GM18868 (cell line): ENCODE measurements at regions not wholly inside any gene's neighbourhood (a gene's known extent, or its start where the extent isn't known, plus 50 kb on each side); places are given as distances from the start of the nearest gene placed in this dataset.
"Not testable (repeated sequence)": the region's sequence is repeated elsewhere in the genome, so short reads cannot be mapped to it uniquely, and the experiment has no call there.

ENCODE experiments used
- ATAC-seq: cut with Tn5 transposase; IDR thresholded peaks from one replicate; pipeline ENCODE4 v1.9.1; 2021; ENCODE audit warnings: mild to moderate bottlenecking, moderate library complexity; ENCODE audit not compliant: unreplicated experiment

DNA sequence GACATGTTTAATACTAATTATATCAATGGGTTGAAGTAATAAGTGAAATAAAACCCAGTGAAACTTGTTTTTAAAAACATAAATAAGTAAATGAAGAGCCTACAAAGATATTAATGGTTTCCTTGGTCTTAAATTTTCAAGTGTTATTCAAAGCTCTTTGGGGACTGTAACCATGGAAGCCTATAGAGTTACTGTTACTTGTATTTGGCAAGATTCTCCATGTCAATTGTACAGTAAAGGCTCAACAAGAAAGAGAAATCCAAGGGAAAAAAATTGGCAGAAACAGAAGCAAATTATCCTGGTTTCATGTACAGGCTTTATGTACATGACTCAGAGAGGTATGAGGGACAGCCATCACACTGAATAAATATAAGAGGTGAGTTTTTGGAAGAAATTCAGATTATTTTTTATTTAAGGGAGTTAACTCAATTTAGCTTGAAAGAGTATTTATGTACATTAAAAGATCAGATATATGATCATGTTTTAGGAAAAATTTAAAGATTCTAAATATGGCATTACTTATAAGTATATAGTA is 151.1 kb upstream of the HMGA2 start:
- no peak for ATAC-seq

DNA sequence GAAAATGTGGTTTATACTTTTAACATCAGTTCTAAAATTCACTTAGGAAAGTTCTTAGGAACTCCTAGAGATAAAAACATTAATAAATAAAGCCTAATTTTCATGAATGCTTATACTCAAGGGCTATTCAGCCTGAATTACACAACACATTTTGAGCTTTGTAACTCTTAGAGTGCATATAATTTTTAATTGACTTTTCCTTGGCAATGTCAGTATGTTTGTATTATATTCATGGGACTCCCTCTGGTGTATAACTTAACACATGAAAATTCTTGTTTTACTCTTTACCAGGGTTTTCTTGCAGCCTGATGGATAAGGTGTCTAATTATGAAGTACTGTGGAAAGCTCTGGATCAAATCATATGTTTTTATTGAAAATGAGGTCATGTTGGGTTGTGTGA is 150.6 kb upstream of the HMGA2 start:
- no peak for ATAC-seq

DNA sequence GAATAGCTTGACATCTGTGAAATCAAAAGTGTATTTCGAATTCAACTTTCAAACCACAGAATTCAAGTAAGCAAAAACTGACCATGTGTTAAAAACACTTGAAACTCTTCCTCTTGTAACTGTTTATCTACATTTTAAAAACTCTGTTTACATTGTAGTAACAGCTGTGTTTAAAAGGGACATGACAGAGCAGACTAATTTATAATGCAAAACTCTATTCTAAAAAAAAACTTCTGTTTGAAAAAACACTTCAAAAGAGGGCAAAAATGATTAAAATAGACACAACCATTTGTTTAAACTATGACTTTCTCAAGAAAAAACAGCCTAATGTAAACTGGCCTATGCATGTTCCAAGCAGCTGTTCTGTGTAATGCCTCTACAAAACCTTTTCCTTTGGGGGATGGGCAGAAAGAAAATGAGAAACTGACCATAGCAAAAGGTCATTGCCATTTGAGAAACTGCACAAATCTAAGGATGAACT is 149.1 kb upstream of the HMGA2 start:
- no peak for ATAC-seq

DNA sequence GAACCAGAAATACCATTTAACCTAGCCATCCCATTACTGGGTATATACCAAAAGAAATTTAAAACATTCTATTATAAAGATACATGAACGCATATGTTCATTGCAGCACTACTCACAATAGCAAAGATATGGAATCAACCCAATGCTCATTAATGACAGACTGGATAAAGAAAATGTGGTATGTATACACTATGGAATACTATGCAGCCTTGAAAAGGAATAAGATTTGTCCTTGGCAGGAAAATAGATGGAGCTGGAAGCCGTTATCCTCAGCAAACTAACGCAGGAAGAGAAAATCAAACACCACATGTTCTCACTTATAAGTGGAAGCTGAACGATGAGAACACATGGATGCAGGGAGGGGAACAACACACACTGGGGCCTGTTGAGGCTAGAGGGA is 146.1 kb upstream of the HMGA2 start:
- ATAC-seq = not testable (repeated sequence)

DNA sequence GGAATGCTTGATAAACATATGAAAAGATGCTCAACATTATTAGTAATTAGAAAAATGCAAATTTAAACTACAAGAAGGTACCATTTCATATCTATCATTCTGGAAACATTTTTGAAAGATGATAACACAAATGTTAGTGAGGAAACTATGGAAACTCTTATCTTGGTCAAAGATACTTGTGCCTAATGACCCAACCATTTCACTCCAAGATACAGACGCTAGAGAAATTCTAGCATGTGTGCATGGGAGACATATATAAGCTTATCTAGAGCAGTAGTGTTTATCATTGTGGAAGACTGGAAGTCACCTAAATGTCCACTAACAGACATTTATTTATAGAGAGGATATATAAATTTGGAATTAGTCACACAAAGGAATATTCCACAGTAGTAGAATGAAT is 143.1 kb upstream of the HMGA2 start:
- ATAC-seq = no peak

DNA sequence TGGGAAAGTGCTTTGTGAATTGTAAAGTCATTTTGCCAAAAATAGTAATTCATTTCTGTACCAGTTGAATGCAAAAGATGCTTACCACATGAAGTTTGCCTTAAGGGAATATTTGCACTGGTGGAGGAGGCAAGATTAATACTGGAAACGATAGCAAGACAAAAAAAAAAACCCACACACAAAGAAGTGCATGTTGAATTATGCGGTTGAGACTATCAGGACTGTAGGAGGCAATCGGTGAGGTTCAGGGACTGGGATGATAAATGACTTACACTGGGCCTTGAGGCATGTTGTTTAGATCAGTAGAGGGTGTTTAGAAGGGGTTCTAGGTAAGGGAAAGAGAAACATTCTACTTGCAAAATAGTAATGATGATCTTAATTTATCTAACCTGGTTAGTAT is 142.2 kb upstream of the HMGA2 start:
- no peak for ATAC-seq

DNA sequence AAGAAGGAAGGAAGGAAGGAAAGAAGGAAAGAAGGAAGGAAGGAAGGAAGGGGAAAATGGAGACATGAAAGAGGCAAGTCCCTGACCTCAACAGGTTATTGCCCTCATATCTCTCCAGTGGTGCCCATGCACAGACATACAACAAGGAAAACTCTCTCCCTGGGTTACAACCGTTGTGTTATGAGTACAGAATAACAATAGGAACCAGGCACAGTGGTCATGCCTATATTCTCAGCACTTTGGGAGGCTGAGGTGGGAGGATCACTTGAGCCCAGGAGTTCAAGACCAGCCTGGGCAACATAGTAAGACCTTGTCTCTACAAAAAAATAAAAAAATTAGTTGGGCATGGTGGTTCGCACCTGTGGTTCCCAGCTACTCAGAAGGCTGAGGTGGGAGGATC is 139.4 kb upstream of the HMGA2 start:
- no peak for ATAC-seq

DNA sequence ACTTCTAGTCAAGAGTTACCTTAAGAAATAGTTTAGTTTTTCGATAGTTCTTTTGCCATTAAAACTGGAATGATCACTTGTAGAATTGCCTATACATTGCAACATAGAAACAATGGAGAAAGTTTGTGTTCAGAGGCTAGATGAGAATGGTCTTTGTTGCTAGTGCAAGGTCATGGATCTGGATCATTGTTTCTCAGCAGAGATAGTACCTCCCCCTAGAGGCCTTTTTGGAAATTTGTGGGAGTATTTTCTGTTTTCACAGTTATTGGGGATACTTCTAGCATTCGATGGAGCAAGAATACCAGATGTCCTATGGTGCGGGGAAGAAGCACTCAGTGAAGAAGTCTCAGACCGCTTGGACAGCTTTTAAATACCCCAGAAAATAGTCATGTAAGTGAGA is 138.8 kb upstream of the HMGA2 start:
- no peak for ATAC-seq

DNA sequence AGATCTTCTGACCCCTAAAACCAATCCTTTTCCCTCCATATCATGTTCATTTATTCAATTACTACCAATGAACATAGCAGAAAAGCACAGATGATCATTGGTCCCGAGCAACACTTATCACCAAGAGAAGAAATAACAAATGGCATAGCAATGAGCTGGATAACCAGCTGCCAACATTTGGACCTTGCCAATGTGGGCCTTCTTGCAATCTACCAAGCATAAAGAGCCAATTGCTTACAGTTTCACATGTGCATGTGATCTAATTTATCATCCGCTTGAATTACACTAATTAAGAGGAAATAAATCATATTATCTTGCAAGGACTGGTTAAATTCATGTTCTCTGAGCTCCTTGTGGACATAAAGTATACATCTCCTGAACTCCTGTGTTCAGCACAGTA is 134.8 kb upstream of the HMGA2 start:
- ATAC-seq = no peak

DNA sequence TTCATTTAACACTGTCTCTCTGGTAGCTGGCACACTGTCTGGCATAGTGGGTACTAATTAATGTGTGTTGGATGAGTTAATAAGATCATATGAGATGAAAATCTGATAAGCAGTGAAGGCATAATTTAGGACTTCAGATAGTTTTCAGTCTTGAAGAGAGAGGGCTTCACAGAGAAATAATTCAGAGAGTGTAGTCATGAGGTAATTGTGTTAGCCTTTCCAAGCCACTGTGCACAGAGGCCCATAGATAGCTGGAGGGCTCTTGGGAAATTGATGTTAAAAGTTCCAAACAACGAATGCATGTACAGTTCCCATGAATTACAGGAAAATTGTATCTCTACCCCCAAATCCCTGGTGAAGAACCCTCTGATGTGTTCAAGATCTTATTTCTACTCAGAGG is 133.8 kb upstream of the HMGA2 start:
- no peak for ATAC-seq

DNA sequence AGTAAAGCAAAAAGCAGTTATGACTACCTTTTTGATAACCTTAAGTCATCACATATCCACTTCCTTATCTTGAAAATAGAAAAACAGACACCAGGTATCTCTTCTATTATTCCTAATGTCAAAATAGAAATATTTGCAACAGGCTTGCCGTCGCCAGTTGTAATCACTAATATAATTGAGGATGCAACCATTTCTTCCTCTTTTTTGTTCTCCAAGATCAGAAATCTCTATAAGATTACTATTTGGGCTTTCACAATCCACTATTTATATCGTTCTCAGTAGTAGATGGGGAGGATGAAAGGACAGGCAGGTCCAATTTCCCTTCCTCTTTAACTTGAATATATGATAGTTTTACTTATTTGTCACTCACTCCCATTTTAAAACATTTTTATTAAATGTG is 130.2 kb upstream of the HMGA2 start:
- ATAC-seq = no peak

DNA sequence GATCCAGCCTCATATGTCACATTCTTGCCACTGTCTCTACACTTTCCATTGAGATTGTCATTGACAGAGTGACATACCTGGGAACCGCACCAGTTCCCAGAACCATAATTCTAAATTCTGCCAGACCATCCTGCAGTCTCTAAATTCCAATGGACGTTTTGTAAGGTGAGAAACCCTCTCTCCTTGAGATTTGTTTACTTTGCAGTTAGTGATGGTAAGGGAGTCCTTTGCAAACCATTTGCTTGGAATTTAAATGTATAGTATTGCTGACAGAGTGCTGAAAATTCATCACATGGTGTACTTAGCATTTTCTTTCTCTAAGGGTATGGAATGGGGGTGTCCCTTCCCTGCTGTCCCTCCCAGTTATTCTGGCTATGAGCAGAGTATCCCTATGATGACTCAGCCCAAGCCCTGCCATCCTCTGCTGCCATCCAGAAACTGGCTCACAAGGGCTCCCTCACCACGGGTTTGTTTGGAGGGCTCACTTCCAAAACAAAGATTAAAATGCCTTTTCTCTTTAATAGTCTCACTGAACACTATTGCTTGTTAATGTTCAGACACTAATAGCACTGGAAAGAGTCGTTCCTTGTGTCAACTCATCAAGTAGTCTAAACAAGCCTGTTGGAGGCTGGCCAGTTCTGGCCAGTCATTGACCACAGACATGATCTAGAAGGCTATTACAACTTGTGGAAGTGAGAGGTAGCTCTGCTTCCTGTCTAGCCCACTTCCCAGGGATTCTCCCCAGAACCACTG is 129.0 kb upstream of the HMGA2 start:
- no peak for ATAC-seq

DNA sequence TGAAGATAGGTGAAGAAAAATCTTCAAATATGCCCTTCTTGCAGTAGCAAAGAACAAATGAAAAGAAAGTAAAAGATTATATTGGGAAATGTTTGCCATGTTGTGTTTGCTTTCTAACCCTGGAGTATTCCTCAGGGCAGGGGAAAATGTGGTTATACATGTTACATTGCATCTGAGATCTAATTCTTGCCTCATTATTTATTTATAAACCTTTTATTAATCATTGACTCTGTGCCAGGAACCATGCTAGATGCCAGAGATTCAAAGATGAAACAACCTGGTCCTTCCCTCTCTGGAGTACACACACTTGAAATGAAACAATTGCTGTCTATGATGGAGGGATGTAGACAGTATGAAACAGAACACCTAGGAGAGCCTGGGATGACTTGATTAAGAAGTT is 128.1 kb upstream of the HMGA2 start:
- no peak for ATAC-seq

DNA sequence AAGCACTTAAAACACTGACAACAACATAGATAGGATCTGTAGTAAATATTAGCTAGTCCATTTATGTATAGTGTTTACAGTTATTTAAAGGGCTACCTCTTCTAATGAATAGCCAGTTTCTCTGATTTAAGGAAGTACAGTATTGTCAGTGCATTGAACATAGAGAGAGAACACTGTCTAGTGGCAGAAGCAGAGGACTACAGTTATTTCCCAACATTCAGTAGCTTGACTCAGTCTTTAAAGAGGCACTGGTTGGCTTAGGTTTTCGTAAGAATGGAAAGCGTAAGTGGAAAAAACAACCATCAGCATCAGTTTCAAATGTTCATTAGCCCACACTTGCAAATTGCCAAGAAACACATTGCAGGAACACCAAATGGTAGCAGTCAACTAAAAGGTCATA is 125.0 kb upstream of the HMGA2 start:
- ATAC-seq = no peak

DNA sequence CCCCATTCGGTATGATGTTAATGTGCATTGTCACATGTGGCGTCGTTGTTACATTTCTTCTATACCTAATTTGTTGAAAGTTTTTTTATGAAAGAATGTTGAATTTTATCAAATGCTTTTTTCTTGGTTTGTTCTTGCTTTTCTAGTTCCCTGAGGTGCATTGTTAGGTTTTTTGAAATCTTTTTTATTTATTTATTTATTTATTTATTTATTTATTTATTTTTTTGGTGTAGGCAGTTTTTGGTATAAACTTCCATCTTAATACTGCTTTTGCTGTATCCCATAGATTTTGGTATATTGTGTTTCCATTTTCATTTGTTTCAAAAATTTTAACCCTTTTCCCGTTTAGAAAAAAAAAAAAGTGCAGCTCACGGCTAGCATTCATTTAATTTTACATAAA is 121.1 kb upstream of the HMGA2 start:
- ATAC-seq = no peak

DNA sequence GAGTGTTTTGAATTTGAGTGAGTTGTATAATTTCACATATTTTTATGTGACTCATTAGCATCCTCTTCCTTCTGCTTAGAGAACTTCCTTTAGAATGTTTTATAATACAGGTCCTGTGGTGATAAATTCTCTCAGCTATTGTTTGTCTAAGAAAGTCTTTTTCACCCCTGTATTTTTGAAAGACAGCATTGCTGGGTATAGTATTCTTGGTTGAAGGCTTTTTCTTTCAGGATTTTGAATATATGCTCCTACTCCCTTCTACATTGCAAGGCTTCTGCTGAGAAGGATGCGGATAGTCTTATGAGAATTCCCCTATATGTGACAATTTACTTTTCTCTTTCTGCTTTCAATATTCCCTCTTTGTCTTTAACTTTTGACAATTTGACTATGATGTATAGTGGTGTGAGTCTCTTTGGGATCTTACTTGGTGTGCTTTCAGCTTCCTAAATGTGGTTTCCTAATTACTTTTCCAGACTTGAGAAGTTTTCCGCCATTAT is 118.9 kb upstream of the HMGA2 start:
- no peak for ATAC-seq

DNA sequence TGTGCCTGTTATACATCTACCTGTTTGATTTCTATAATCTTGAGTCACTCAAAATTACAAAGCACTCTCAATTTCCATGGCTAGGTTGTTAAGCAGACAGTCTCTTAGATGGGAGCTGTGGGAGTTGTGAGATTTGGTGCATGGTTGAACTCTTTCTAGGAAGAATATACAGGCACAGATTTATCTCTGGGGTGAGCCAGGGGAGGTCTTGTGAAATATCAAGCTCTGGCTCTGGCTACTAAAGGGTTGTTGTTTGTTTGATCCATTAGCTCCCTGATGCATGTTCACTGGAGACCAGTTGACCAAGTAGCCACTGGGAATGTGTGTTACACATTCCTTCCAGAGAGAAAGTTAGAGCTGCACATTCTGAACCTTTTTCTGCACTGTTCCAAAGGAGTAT is 117.2 kb upstream of the HMGA2 start:
- no peak for ATAC-seq

DNA sequence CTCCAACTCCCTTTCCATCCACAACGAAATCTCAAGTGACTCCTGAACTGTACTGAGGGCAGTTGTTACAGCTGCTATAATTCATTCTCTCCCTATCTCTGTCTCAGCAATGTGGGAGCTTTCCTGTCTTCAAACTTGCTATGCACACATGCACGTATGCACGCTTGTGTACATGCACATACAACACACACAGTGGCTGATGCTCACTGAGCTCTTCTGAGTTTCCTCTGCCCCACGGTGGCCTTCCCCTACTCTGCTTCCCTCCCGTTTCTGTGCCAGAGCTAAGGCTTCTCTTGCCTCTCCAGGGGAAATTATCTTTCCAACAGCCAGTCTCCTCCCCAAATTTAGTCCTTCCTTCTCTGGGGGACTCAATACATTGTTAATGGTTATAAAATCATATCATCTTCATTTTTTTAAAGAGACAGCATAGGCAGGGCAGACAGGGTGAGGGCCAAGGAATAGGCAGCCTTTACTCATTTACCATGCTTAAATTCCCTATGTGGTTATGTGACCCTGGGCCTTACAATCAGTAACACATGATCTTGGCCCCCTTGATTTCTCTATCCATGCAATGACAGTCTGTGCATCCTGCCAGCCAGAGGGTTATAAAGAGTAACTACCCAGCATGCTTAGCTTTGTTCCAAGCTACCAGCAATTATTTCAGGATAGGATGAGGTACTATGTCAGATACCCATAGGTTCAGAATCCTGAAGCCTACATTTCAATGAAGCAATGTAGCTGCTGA is 111.9 kb upstream of the HMGA2 start:
- no peak for ATAC-seq

DNA sequence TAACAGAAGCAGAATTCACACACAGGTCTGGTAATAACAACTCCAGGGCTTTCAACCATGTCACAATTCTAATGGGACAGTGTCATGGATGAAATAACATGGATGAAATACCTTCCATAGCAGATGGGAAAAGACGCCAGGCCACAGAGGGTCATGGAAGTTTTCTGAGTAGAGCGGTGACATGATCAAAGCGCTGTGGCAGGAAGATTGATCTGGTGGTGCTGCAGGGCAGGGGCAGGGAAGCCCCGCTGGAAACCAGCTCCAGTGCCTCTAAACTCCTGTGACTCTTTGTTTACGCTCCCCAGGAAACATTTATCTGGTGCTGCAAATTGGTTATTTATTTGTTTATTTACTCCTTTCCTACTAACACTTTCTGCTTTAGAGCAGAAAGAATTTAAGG is 108.3 kb upstream of the HMGA2 start:
- ATAC-seq = no peak

DNA sequence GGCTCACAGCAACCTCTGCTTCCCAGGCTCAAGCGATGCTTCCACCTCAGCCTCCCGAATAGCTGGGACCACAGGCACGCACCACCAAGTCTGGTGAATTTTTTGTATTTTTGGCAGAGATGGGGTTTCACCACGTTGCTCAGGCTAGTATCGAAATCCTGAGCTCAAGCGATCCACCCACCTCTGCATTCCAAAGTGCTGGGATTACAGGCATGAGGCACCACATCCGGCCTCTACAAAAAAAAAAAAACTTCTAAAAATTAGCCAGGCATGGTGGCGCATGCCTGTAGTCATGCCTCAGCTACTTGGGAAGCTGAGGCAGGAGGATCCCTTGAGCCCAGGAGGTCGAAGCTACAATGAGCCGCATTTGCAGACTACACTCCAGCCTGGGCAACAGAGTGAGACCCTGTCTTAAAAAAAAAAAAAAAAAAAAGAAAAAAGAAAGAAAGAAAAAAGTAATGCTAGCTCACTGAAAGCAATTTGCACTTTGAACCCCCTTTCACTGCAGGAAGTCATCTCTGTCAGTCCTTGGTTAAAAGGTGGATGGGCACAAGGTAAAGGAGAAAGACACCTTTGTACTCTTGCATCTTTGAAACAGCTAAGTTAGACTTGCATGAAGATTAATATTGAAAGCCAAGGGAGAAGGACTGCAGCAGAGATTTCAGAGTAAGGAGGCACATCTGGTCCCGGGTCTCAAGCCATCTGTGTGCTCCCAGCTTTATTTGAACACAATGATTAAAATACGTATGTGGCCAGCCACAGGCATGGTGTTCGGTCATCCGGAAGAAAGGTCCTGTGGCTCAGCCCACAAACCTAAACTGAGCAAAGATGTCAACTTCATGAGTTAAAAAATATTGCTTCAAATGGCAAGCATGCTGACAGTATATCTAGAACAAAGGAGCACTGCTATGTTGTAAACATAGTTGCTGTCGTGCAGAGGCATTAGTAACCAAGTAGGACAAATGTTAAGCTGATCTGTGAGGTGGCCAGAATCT is 103.8 kb upstream of the HMGA2 start:
- ATAC-seq = no peak
